MM.1S (cell line): ENCODE measurements at regions not wholly inside any gene's neighbourhood (a gene's known extent, or its start where the extent isn't known, plus 50 kb on each side); places are given as distances from the start of the nearest gene placed in this dataset.
"Not testable (repeated sequence)": the region's sequence is repeated elsewhere in the genome, so short reads cannot be mapped to it uniquely, and the experiment has no call there.

Source experiments
- CTCF ChIP-seq: fragments of 300-600 bp; sonication (generic); IDR thresholded peaks from 2 replicates; pipeline ENCODE4 v1.5.1; 2016; ENCODE audit warnings: antibody characterized with exemption, low read length, mixed read lengths
- EZH2phosphoT487 ChIP-seq: fragments of 300-600 bp; sonication (generic); IDR thresholded peaks from 2 replicates; pipeline ENCODE4 v1.6.1; 2018; ENCODE audit warnings: antibody characterized with exemption, low read length

DNA sequence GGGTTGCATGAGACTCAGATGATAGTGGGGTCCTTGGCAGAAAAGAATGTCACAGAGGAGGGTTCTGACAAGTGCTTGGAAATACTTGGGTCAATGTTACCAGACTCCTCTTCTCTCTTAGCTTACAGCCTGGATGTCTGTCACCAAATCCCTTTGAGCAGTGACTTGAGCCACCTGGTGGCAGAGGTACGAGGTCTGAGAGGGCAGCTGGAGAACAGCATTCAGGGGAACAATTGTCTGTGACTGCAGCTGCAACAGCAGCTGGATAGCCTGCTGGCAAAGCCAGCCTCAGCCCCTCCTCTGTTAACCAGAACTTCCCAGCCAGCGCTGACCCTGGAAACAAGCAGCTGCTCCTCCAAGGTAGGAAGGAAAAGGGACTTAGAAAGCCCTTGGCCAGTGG lies 87.6 kb upstream of the NBPF20 start:
- peak; percentile 19 for TF ChIP-seq CTCF
- not testable (repeated sequence) for TF ChIP-seq EZH2phosphoT487
